NCI-H1417 treated with DMSO at 0.1 percent for 48 hours (cell line): ENCODE measurements at regions not wholly inside any gene's neighbourhood (a gene's known extent, or its start where the extent isn't known, plus 50 kb on each side); places are given as distances from the start of the nearest gene placed in this dataset.

Experiments
- DNase-seq: peaks from one replicate; lab custom pipeline; 2025; lab: John Stamatoyannopoulos, UW

DNA sequence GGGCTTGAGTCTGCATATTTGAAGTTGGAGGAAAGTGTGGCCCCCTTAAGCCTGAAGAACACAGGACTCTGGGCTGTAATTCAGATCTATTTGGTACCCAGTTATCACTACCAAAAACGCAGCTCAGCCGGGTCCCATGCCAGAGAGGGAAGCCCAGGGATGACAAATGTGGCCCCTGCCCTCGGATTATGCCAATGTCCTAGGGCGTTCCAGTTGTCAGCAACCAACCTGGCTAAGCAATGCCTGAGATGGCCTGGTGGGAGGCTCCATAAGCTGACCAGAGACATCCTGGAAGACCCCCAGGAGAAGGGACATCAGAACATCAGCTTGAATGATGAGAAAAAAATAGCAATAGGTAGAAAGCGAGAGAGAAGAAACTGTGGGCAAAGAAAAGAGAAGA, 79.6 kb upstream of the UQCRFS1 start:
- DNase-seq: no peak

DNA sequence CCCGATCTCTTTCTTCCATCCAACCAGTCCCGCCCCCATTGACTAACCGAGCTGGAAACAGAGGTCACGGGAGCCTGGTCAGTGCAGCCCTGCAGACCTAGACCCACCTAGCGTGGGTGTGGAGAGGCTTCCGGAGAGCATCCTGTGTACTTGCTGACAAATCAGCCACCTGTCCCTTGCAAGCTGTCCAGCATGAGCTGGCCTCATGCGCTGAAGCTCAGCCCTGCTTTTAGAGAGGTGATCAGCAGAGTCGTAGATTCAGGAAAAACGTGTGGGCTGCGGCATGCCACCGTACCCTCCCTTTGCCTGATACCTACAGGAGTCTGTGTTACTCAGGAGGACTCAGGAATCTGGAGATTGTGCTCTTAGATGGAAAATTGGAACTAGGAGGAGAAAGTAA, 80.3 kb upstream of the UQCRFS1 start:
- no peak for DNase-seq

- DNase-seq: no peak
Observed at GRCh38 chr19:29293736-29294342, 80.9 kb upstream of the UQCRFS1 start.

GRCh38 chr19:29294343-29294811, 81.4 kb upstream of the UQCRFS1 start:
- no peak for DNase-seq

DNA sequence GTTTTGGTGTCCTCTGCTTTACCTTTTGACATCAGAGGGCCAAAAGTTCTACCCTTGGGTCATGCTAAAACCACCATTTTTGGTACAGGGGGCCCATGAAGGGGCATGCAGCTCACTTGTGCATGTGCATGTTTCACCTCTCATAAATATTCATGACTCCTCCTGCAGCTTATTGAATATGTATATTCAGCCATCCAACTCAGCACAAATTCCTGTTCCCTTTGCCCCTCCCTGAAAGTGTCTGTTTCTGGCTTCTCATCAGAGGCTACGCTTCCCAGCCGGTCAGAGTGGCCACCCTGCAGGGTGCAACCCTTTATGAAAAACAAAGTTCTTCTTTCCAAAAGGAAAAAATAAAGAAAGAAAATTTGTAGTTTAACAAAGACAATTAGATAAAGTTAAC, 82.3 kb upstream of the UQCRFS1 start:
- DNase-seq: no peak

- DNase-seq: no peak
Observed at GRCh38 chr19:29297381-29297780, 84.4 kb upstream of the UQCRFS1 start.

- no peak for DNase-seq
Observed at GRCh38 chr19:29299416-29300380, 86.7 kb upstream of the UQCRFS1 start.

GRCh38 chr19:29302002-29302928, 89.3 kb upstream of the UQCRFS1 start:
- no peak for DNase-seq

- no peak for DNase-seq
Observed at GRCh38 chr19:29303069-29303718, 90.2 kb upstream of the UQCRFS1 start.

GRCh38 chr19:29303719-29304090, 90.8 kb upstream of the UQCRFS1 start:
- no peak for DNase-seq

GRCh38 chr19:29305268-29305667, 92.3 kb upstream of the UQCRFS1 start:
- DNase-seq: no peak

GRCh38 chr19:29308977-29309590, 96.1 kb upstream of the UQCRFS1 start:
- no peak for DNase-seq

DNA sequence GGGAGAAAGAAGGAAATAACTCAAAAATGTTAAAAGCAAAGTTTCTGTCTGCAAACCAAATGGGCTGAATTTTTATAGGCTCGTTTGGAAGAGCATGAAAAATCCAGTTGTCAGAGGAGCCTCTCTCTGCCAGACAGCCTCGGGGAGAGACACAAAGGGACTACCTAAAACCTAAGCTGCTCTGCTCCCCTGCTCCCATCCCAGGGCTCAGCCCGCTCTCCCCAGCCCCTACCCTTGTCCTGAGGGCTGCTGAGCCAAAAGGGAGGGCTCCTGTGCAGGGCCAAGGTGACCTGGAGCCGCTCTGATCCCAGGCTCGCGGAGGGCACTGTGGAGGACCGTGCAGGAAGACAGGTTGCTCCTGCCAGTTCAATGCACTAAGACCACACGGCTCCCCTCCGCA, 96.7 kb upstream of the UQCRFS1 start:
- DNase-seq: no peak

DNA sequence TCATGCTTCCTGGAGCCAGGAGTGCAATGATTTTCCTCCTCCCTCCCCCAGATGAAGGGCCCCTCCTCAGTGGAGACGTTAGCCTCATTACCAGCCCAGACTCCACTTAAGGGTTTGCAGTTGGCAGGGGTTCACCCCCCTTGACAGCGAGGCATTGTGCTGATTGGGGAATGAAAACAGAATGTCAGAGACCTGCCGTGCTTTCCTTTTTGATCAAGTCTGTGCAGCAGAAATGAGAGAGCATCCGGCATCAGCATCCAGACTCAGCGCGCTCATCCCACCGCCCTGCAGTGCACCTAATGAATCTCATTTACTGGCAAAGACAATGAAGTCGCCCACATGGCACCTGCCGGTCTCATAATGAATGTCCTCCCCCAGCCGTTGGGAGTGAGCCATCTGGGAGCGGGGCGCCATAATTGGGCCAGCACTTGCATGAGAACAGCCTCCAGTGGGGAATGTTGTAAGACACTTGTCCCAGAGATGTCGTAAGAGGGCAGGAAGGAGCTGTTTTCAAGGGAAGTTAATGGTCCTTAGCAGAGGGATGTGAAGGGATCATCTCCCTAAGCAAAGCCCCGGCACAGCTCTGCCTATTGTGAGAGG, 98.3 kb upstream of the UQCRFS1 start:
- DNase-seq: no peak

DNA sequence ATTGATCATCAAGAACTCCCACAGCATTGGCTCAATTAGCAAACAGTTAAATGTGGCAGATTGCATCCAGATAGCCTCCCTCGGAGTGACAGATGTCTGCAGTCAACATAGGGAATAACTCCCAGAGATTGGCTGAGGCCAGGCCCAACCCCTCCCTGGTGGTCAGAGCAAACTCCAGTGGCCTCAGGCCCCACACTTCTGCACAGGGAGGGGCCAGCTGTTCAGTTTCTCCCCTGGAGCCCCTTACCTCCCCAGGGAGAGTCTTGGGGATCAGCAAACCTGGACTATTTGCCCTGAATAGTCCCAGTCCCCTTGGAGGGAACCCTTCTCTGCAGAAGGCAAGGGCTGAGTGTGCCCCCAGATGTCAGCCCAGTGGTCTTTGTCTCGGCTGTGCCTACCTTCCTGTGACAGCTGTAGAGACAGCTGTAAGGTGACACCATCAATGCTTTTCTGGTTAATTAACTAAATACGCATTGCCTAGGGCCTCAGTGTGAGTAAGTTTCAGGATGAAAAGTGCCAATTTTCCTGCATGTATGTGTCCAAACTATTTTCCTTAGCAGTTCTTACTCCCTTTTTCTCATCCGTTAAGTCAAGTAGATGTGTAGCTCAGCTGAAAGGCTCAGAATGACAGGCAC, 102.7 kb upstream of the UQCRFS1 start:
- DNase-seq: no peak

DNA sequence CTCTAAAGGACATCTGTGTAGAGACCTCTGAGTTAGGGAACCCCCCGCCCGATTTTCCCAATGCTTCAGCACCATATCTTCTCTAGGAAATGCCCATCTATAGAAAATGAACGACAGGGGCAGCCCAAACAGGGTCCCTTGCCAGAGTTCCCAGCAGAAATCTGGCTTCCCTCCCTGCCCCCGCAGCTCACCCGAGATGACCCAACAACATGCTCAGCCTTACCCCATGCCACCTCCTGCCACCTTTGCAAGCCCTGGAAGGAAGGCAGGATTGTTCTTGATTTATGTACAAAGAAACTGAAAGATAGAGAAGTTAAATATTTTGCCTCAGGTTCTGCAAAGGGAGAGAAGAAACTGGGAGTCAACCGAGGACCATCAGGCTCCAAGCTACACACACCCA, 105.6 kb upstream of the UQCRFS1 start:
- DNase-seq: no peak

- DNase-seq: no peak
Observed at GRCh38 chr19:29320086-29320485, 107.1 kb upstream of the UQCRFS1 start.

- DNase-seq: no peak
Observed at GRCh38 chr19:29320618-29321017, 107.7 kb upstream of the UQCRFS1 start.

- DNase-seq: no peak
Observed at GRCh38 chr19:29321116-29321515, 108.2 kb upstream of the UQCRFS1 start.

GRCh38 chr19:29323021-29323430, 110.1 kb upstream of the UQCRFS1 start:
- DNase-seq: no peak
